GM12873 (cell line): ENCODE measurements at regions not wholly inside any gene's neighbourhood (a gene's known extent, or its start where the extent isn't known, plus 50 kb on each side); places are given as distances from the start of the nearest gene placed in this dataset.

Source experiments
- TF ChIP-seq, protein P1 (sequence below): IDR thresholded peaks from 2 replicates; pipeline ENCODE4 v1.5.1; 2012; ENCODE audit warnings: low read depth, mild to moderate bottlenecking, moderate library complexity, low read length, control low read depth; ENCODE audit not compliant: insufficient read depth; ENCODE audit errors: missing control alignments

DNA sequence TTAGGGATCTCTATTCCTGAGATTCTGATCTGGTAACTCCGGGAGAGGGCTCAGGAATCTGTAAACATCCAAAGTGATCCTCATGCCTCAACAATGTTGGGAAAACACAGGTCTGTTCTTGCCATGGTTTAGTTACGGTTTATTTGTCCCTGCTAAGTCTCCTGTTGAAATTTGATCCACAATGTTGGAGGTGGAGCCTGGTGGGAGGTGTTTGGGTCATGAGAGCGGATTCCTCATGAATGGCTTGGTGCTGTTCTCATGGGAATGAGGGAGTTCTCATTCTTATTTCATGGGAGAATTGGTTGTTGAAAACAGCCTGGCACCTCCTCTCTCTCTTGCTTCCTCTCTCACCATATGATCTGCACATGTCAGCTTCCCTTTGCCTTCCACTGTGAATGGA, 608.6 kb upstream of the GOT2 start:
- TF ChIP-seq, protein P1, sequence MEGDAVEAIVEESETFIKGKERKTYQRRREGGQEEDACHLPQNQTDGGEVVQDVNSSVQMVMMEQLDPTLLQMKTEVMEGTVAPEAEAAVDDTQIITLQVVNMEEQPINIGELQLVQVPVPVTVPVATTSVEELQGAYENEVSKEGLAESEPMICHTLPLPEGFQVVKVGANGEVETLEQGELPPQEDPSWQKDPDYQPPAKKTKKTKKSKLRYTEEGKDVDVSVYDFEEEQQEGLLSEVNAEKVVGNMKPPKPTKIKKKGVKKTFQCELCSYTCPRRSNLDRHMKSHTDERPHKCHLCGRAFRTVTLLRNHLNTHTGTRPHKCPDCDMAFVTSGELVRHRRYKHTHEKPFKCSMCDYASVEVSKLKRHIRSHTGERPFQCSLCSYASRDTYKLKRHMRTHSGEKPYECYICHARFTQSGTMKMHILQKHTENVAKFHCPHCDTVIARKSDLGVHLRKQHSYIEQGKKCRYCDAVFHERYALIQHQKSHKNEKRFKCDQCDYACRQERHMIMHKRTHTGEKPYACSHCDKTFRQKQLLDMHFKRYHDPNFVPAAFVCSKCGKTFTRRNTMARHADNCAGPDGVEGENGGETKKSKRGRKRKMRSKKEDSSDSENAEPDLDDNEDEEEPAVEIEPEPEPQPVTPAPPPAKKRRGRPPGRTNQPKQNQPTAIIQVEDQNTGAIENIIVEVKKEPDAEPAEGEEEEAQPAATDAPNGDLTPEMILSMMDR = no peak

DNA sequence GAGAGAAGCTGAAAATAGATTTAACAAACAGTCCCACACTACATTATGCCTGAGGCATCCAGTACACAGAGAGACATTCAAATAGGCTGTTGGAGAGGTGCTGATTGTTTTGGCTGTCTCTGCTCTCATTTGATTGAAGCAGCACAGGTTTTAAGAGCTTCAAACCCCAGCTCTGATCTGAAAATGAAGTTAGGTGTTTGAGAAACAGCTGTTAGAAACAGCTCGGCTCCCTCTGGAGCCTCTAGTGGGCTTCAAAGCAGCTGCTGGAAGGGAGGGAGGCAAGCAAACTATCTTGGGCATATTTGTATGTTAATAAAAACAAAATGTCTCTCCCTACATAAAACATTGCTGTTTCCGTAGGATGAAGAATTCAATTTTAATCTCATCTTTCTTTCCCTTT, 607.3 kb upstream of the GOT2 start:
- TF ChIP-seq, protein P1 = no peak

DNA sequence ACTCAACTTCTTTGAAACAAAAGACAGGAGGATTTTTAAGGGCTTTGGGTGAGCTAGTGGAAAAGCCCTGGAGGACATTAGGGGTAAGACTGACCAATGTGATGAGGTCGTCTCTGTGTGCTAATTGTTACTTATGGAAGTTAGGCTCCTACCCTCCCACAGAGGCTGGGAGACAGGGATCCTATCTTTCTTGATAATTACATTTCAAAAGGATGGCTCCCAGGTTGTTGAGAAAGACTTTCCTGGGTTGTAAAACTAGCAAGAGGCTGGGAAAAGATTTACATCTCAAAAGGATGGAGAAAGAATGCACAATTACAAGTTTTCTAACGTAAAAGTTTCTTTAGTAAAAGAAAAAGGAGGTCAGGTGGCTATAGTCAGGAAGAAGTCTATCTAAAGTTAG, 605.8 kb upstream of the GOT2 start:
- TF ChIP-seq, protein P1 = no peak

DNA sequence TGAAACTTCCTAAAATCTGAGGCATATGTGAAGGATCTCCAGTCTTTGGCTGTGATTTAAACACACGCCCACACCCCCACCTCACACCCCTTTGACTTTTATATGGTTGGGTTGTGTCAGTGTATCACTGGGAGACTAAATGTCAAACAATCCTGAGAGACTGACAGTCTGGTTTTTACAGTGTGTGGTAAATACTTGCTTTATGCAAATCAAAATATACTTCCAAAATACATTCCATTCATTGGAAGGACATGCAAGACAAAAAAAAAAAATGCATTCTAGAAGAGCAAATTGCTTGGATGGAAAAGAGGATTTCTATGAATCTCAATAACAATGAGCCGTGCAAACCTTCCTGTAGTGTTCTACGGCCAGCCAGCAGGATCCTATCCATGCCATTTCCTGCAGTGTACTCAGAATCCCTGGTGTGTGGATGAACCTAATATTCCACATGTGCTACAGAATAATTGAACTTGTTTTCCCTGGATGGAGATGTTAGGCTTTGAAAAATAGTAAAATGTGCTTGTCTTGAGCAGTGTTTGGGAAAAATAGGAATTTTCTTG, 602.1 kb upstream of the GOT2 start:
- TF ChIP-seq, protein P1 = no peak

DNA sequence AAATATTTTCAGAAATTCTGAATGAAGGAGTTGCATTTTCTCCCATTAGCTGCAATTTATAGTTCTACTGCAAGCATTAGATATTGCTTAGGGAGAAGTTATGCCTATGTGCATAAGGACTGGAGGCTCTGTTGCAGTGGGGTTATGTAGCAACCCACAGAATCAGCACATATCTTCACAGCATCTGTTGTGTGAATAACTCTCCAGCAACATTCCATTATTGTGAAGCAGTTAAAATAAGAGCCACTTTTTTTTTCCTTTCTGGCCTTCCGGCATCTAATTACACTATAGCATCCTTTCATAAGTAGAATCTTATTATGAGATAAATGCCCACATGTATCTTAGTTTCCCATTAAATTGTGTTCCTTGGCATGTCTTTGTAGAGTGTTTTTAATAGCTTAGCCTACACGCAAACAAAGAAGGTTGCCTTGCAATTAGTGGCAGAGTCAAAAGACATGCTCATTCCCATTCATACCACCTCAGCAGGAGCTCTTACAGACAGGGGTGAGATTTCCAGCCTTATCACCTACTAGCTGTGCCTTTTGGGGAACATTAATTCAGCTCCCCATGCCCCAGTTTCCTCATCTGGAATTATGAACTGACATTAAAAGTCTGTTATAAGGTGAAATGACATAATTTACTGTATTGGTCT, 596.0 kb upstream of the GOT2 start:
- TF ChIP-seq, protein P1 = no peak

DNA sequence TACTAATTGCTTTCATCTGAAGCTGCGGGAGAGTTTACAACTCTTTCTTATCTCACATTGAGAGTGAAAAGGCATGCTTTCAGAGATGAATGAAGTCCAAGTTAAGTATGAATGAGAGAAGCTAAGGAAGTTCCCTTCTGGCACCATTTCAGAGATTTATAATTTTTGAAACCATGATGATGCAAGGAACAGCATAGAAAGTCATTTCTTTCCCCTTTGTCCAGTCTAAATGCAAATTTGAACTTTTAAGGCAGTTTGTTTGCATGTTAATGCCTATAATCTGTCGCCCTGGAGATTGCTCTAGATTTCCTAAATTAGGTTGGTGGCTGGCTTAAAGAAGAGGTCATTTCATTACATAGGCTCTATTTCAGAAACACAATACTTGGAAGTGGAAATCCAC, 594.8 kb upstream of the GOT2 start:
- TF ChIP-seq, protein P1 = no peak

DNA sequence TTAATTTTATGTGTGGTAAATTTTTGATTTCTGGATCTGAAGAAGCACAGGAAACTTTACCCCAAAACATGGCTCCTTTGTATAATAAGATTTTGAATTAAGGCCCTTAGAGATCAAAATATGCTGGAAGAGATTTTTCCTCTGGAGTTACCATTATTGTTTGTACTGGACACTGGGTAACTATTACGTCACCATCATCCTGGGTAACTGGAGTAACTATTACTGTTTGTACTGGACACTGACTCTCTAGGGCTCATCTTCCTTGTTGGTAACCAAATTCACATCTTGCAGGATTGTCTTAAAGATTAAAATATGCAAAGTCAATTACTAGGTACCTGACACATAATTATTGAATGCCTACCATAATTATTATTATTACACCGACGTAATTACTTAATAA, 593.8 kb upstream of the GOT2 start:
- TF ChIP-seq, protein P1 = no peak
